Retinal pigment epithelial cell (primary cell): ENCODE measurements at regions not wholly inside any gene's neighbourhood (a gene's known extent, or its start where the extent isn't known, plus 50 kb on each side); places are given as distances from the start of the nearest gene placed in this dataset.

Source experiments
- DNase-seq: peaks from one replicate; pipeline ENCODE4 v3.0.0-alpha.2; 2010; ENCODE audit warnings: low read depth
- H3K4me3 ChIP-seq: 2 replicates; pipeline ENCODE4 v1.5.1; 2011; ENCODE audit warnings: mild to moderate bottlenecking, low read length, control low read depth, moderate library complexity
- CTCF ChIP-seq: conservative IDR thresholded peaks from 2 replicates; pipeline ENCODE4 v1.5.1; 2011; ENCODE audit warnings: low read depth, low read length, control low read depth, inconsistent platforms

- no peak for DNase-seq
Observed at GRCh38 chr12:22850185-22850584, 225.2 kb downstream of the ETNK1 start.

GRCh38 chr12:22851532-22851931 is 226.6 kb downstream of the ETNK1 start:
- no peak for DNase-seq
- no peak overlapping the region for H3K4me3 ChIP-seq
- no peak for TF ChIP-seq CTCF

More at GRCh38 chr12:22850185-22850584, 225.2 kb downstream of the ETNK1 start:
- no peak overlapping the region for H3K4me3 ChIP-seq
- no peak for TF ChIP-seq CTCF

GRCh38 chr12:22855456-22855855 is 230.5 kb downstream of the ETNK1 start:
- no peak for TF ChIP-seq CTCF
- DNase-seq = no peak
- H3K4me3 ChIP-seq = no peak overlapping the region

GRCh38 chr12:22856178-22856577 is 231.2 kb downstream of the ETNK1 start:
- H3K4me3 ChIP-seq = no peak overlapping the region
- DNase-seq = no peak
- TF ChIP-seq CTCF = peak; percentile 51

GRCh38 chr12:22858849-22859570 is 234.0 kb downstream of the ETNK1 start:
- DNase-seq = no peak
- no peak for TF ChIP-seq CTCF
- H3K4me3 ChIP-seq = no peak overlapping the region

- no peak for DNase-seq
- H3K4me3 ChIP-seq = no peak overlapping the region
- no peak for TF ChIP-seq CTCF
Observed at GRCh38 chr12:22860926-22861325, 236.0 kb downstream of the ETNK1 start.

GRCh38 chr12:22865822-22866221 is 240.9 kb downstream of the ETNK1 start:
- TF ChIP-seq CTCF = no peak
- DNase-seq = no peak

More at GRCh38 chr12:22865822-22866221, 240.9 kb downstream of the ETNK1 start:
- no peak overlapping the region for H3K4me3 ChIP-seq
